GM12878 (cell line): ENCODE measurements at regions not wholly inside any gene's neighbourhood (a gene's known extent, or its start where the extent isn't known, plus 50 kb on each side); places are given as distances from the start of the nearest gene placed in this dataset.

ENCODE experiments used
- ATAC-seq: fragments of 200-7000 bp; cut with Tn5 transposase; 3 replicates; pipeline ENCODE4 v1.9.1; 2020; ENCODE audit warnings: mild to moderate bottlenecking, moderate library complexity
- BruUV-seq: library from RNA; stranded (reverse); fragments of 400-500 nt; replicated peaks from 2 replicates; lab custom pipeline; 2021; lab: Mats Ljungman, UMichigan
- CTCF ChIA-PET: fragments of 300-600 bp; sonication (Branson Sonifier 250); formaldehyde crosslinking; extraction: SDS; loops from one replicate; lab custom pipeline; 2021; ENCODE audit warnings: inconsistent platforms; lab: Yijun Ruan, JAX
- POLR2A ChIA-PET: fragments of 350-600 bp; formaldehyde crosslinking; extraction: SDS; loops from one replicate; lab custom pipeline; 2021; ENCODE audit warnings: inconsistent platforms; lab: Charles Lee
- RAD21 ChIA-PET: fragments of 300-600 bp; sonication (Branson Sonifier 250); formaldehyde crosslinking; loops from one replicate; lab custom pipeline; 2023; ENCODE audit warnings: antibody characterized with exemption; ENCODE audit not compliant: unreplicated experiment; lab: Charles Lee
- SMC1A ChIA-PET: fragments of 300-600 bp; sonication (Branson Sonifier 250); formaldehyde crosslinking; loops from one replicate; lab custom pipeline; 2023; ENCODE audit not compliant: unreplicated experiment, uncharacterized antibody; lab: Charles Lee
- DNase-seq: peaks from one replicate; pipeline ENCODE4 v3.0.0-alpha.2; 2011; ENCODE audit warnings: low read depth, low spot score
- FAIRE-seq: peaks from 3 replicates; lab custom pipeline; 2011; peaks lifted over from hg19 to GRCh38; lab: Jason Lieb, UNC
- H2AFZ ChIP-seq: 2 replicates; pipeline ENCODE4 v1.6.0; 2011; ENCODE audit warnings: low read depth, low read length, control low read depth; ENCODE audit not compliant: control insufficient read depth
- H3K27ac ChIP-seq: 2 replicates; pipeline ENCODE4 v1.5.1; 2011; ENCODE audit warnings: control low read depth; ENCODE audit not compliant: control insufficient read depth, insufficient read depth
- H3K27me3 ChIP-seq, 2 experiments: replicated peaks in 1 of 2; 2 replicates each; pipeline versions ENCODE4 v1.6.0 to v1.6.1; 2011; ENCODE audit warnings: low read length in 1 of 2; ENCODE audit not compliant: control insufficient read depth in 2 of 2, insufficient read depth in 2 of 2
- H3K36me3 ChIP-seq, 2 experiments: 2 replicates each; pipeline ENCODE4 v1.5.1; 2011; ENCODE audit warnings: low read length in 1 of 2; ENCODE audit not compliant: control insufficient read depth in 2 of 2, insufficient read depth in 2 of 2
- H3K4me1 ChIP-seq: 2 replicates; pipeline ENCODE4 v1.6.1; 2011; ENCODE audit warnings: mild to moderate bottlenecking, low read length, moderate library complexity, mixed read lengths; ENCODE audit not compliant: control insufficient read depth, insufficient read depth
- H3K4me2 ChIP-seq: 2 replicates; pipeline ENCODE4 v1.6.0; 2011; ENCODE audit warnings: control low read depth; ENCODE audit not compliant: control insufficient read depth, insufficient read depth
- H3K4me3 ChIP-seq: fragments of 200-600 bp; sonication (generic); 2 replicates; pipeline ENCODE4 v1.5.1; 2016
- H3K79me2 ChIP-seq: 2 replicates; pipeline ENCODE4 v1.6.0; 2011; ENCODE audit warnings: low read length; ENCODE audit not compliant: control insufficient read depth, insufficient read depth
- H3K9ac ChIP-seq: 2 replicates; pipeline ENCODE4 v1.8.0; 2011; ENCODE audit warnings: low read length, control low read depth, mixed read lengths; ENCODE audit not compliant: control insufficient read depth, insufficient read depth
- H3K9me3 ChIP-seq: replicated peaks from 3 replicates; pipeline ENCODE4 v1.5.1; 2011; ENCODE audit warnings: mild to moderate bottlenecking, low read length; ENCODE audit not compliant: control insufficient read depth, insufficient read depth
- H4K20me1 ChIP-seq: 2 replicates; pipeline ENCODE4 v1.6.0; 2011; ENCODE audit not compliant: control insufficient read depth, insufficient read depth
- EZH2 ChIP-seq: IDR thresholded peaks from 2 replicates; pipeline ENCODE4 v1.6.1; 2012; ENCODE audit warnings: low read depth, mild to moderate bottlenecking, control low read depth, inconsistent platforms, low read length, borderline replicate concordance; ENCODE audit not compliant: control insufficient read depth
- IRF5 ChIP-seq: fragments of 450-650 bp; IDR thresholded peaks from 2 replicates; pipeline ENCODE4 v1.6.1; 2017; ENCODE audit warnings: borderline replicate concordance
- MTA2 ChIP-seq: fragments of 450-650 bp; IDR thresholded peaks from 2 replicates; pipeline ENCODE4 v1.6.1; 2016; ENCODE audit warnings: low read depth, mild to moderate bottlenecking, moderate library complexity
- NFYA ChIP-seq: IDR thresholded peaks from 2 replicates; pipeline ENCODE4 v1.6.1; 2011; ENCODE audit warnings: low read depth, mild to moderate bottlenecking, low read length, improper control_type of control experiment, borderline replicate concordance
- SIN3A ChIP-seq: IDR thresholded peaks from 2 replicates; pipeline ENCODE4 v1.6.1; 2012; ENCODE audit warnings: low read depth, low read length, improper control_type of control experiment
- SIX5 ChIP-seq: IDR thresholded peaks from 2 replicates; pipeline ENCODE4 v1.6.1; 2011; ENCODE audit warnings: mild to moderate bottlenecking, low read depth, low read length, moderate library complexity; ENCODE audit not compliant: severe bottlenecking
- ZNF217 ChIP-seq: fragments of 450-650 bp; IDR thresholded peaks from 2 replicates; pipeline ENCODE4 v1.6.1; 2017; ENCODE audit warnings: antibody characterized with exemption, mild to moderate bottlenecking
- WGBS: methylation state at CpG from one replicate; pipeline ENCODE4 v1.1.6; 2016; ENCODE audit warnings: low lambda C conversion rate; ENCODE audit not compliant: insufficient replicate concordance, insufficient coverage; ENCODE audit errors: missing lambda C conversion rate; 5-methylcytosine and 5-hydroxymethylcytosine counted together
- in situ Hi-C: fragments of 300-500 bp; cut with MboI; formaldehyde crosslinking; loops from 9 replicates; pipeline ENCODE4 v1.14.3; 2018; ENCODE audit warnings: mixed read lengths
- intact Hi-C: fragments of 100-400 bp; cut with micrococcal nuclease; formaldehyde crosslinking; loops from one replicate; pipeline ENCODE4 v1.14.2; 2022; ENCODE audit not compliant: unreplicated experiment
- TF ChIP-seq, protein P1 (sequence below): fragments of 150-350 bp; IDR thresholded peaks from 2 replicates; pipeline ENCODE4 v1.6.1; 2014; ENCODE audit warnings: mild to moderate bottlenecking, low read depth, low read length
- TF ChIP-seq, protein P2 (sequence below): fragments of 450-650 bp; IDR thresholded peaks from 2 replicates; pipeline ENCODE4 v1.6.1; 2018; ENCODE audit warnings: mild to moderate bottlenecking, low read depth, moderate library complexity; ENCODE audit not compliant: partially characterized antibody

- TF ChIP-seq NFYA: no peak
Measured at GRCh38 chr3:22526266-22526837, 676.8 kb upstream of the UBE2E2 start (continued).

- DNase-seq: no peak
- Histone ChIP-seq H3K27ac (no peak overlapping the region), H4K20me1 (no peaks in the 10 kb centered on the region), H2AFZ (no peak overlapping the region), H3K36me3 (no peaks in the 10 kb centered on the region), H3K9me3 (no peaks in the 10 kb centered on the region), H3K4me1 (no peaks in the 10 kb centered on the region), H3K27me3 (no peaks in the 10 kb centered on the region), H3K4me2 (no peak overlapping the region), H3K4me3 (no peak overlapping the region), H3K9ac (no peak overlapping the region), H3K79me2 (no peaks in the 10 kb centered on the region)
- ChIA-PET SMC1A (no interaction called here), POLR2A (no interaction called here), CTCF (no interaction called here), RAD21 (no interaction called here)
- no peak for ATAC-seq
- no peak for FAIRE-seq
- in situ Hi-C loops: no loop called here
- intact Hi-C loops: no loop called here
- no TSS peak for BruUV-seq
- TF ChIP-seq MTA2: no peak
- no peak for TF ChIP-seq SIX5
- no peak for TF ChIP-seq IRF5
- no peak for TF ChIP-seq NFYA
- TF ChIP-seq, protein P1, sequence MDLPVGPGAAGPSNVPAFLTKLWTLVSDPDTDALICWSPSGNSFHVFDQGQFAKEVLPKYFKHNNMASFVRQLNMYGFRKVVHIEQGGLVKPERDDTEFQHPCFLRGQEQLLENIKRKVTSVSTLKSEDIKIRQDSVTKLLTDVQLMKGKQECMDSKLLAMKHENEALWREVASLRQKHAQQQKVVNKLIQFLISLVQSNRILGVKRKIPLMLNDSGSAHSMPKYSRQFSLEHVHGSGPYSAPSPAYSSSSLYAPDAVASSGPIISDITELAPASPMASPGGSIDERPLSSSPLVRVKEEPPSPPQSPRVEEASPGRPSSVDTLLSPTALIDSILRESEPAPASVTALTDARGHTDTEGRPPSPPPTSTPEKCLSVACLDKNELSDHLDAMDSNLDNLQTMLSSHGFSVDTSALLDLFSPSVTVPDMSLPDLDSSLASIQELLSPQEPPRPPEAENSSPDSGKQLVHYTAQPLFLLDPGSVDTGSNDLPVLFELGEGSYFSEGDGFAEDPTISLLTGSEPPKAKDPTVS: no peak
- TF ChIP-seq, protein P2, sequence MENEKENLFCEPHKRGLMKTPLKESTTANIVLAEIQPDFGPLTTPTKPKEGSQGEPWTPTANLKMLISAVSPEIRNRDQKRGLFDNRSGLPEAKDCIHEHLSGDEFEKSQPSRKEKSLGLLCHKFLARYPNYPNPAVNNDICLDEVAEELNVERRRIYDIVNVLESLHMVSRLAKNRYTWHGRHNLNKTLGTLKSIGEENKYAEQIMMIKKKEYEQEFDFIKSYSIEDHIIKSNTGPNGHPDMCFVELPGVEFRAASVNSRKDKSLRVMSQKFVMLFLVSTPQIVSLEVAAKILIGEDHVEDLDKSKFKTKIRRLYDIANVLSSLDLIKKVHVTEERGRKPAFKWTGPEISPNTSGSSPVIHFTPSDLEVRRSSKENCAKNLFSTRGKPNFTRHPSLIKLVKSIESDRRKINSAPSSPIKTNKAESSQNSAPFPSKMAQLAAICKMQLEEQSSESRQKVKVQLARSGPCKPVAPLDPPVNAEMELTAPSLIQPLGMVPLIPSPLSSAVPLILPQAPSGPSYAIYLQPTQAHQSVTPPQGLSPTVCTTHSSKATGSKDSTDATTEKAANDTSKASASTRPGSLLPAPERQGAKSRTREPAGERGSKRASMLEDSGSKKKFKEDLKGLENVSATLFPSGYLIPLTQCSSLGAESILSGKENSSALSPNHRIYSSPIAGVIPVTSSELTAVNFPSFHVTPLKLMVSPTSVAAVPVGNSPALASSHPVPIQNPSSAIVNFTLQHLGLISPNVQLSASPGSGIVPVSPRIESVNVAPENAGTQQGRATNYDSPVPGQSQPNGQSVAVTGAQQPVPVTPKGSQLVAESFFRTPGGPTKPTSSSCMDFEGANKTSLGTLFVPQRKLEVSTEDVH: no peak
- TF ChIP-seq ZNF217: no peak
- no peak for TF ChIP-seq SIN3A
- TF ChIP-seq EZH2: no peak
- WGBS: 0% methylated on average over 1 of the region's 1 CpG
Measured at GRCh38 chr3:22536541-22536940, 666.6 kb upstream of the UBE2E2 start.
